Memory B cell (primary cell): ENCODE measurements at regions not wholly inside any gene's neighbourhood (a gene's known extent, or its start where the extent isn't known, plus 50 kb on each side); places are given as distances from the start of the nearest gene placed in this dataset.

Source experiments
- ATAC-seq: fragments of 150-1000 bp; cut with Tn5 transposase; 2 replicates; pipeline ENCODE4 v1.10.0; 2021; ENCODE audit warnings: low read depth, mild to moderate bottlenecking, moderate library complexity
- DNase-seq, 2 donors: peaks; one replicate each; pipeline ENCODE4 v3.0.0; 2022; ENCODE audit warnings: low spot score in 2 of 2
- H3K27ac Mint-ChIP-seq: one replicate; pipeline ENCODE4 v1.8.0; 2022; ENCODE audit warnings: mild to moderate bottlenecking, moderate library complexity, mixed read lengths
- H3K27me3 Mint-ChIP-seq: one replicate; pipeline ENCODE4 v1.8.0; 2022; ENCODE audit warnings: mixed read lengths
- H3K36me3 Mint-ChIP-seq: one replicate; pipeline ENCODE4 v1.8.0; 2022; ENCODE audit warnings: mild to moderate bottlenecking, mixed read lengths
- H3K4me1 Mint-ChIP-seq: one replicate; pipeline ENCODE4 v1.8.0; 2022; ENCODE audit warnings: mixed read lengths
- H3K4me3 Mint-ChIP-seq: one replicate; pipeline ENCODE4 v1.8.0; 2022; ENCODE audit warnings: mild to moderate bottlenecking, moderate library complexity, mixed read lengths
- H3K9me3 Mint-ChIP-seq: one replicate; pipeline ENCODE4 v1.8.0; 2022; ENCODE audit warnings: mixed read lengths

DNA sequence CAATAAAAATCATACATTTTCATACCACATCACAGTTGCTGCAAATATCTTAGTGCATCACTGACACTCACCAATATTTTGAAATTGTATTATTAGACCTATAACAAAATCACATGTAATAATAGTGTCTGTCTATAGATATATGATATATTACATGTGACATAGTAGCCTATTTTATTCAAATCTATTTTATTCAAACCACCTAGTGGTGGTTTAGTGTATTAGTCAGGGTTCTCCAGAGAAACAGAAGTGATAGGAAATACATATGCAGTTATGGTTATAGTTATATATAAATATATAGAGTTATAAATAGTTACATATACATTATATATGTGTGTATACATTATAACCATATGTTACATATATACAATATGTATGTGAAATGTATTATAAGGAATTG lies 366.5 kb upstream of the ARID1B start:
- Mint-ChIP-seq H3K9me3 (peaks cover 2% of the 10 kb centered on the region), H3K4me1 (no peaks in the 10 kb centered on the region), H3K4me3 (no peak overlapping the region), H3K27me3 (peaks cover 3% of the 10 kb centered on the region), H3K36me3 (no peaks in the 10 kb centered on the region), H3K27ac (no peak overlapping the region)
- ATAC-seq: no peak
- DNase-seq: no peak

DNA sequence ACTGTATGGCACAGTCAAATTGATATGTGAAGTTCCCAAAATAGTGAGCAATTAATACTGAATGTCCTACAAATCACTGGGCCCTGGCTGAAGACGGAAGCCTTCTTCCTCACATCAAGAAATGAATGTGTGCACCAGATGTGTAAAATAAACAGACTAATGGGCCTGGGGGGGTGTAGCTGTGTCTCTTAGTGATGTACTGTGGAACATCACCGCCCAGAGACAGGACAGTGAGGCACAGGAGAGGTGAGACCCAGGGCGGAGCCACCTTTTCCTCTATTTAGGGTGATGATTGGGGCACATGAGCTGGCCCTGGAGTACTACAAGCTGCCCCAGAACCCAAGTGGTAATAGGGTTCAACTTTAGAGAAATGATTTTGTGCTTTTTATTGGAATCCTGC lies 368.5 kb upstream of the ARID1B start:
- no peak overlapping the region for H3K27ac Mint-ChIP-seq
- DNase-seq: no peak
- H3K9me3 Mint-ChIP-seq: peaks cover 3% of the 10 kb centered on the region
- peaks cover 3% of the 10 kb centered on the region for H3K27me3 Mint-ChIP-seq
- no peak for ATAC-seq
- no peak overlapping the region for H3K4me3 Mint-ChIP-seq
- H3K4me1 Mint-ChIP-seq: no peaks in the 10 kb centered on the region
- no peaks in the 10 kb centered on the region for H3K36me3 Mint-ChIP-seq

DNA sequence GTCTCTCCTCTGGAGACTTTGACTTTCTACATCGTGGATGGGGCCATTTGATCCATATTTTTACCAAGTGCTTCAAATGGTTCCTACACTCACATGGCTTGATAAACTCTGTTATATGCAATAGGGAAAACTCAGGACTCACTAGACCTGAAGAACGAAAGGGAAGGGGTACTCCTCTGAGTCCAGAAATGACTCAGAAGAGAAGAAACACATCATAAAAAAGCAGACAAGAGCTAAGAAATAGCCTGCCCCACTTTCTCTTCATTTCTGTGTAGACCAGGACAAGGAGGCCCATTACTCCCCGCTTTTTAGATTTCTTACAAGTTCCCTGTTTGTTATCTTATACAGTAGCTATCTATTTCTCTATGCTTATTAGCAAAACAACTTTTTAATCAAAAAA lies 369.8 kb upstream of the ARID1B start:
- ATAC-seq (no peak), DNase-seq (no peak)
- Mint-ChIP-seq H3K27me3 (peaks cover 4% of the 10 kb centered on the region), H3K27ac (no peak overlapping the region), H3K9me3 (peaks cover 7% of the 10 kb centered on the region), H3K36me3 (peaks cover 3% of the 10 kb centered on the region), H3K4me3 (no peak overlapping the region), H3K4me1 (no peaks in the 10 kb centered on the region)

DNA sequence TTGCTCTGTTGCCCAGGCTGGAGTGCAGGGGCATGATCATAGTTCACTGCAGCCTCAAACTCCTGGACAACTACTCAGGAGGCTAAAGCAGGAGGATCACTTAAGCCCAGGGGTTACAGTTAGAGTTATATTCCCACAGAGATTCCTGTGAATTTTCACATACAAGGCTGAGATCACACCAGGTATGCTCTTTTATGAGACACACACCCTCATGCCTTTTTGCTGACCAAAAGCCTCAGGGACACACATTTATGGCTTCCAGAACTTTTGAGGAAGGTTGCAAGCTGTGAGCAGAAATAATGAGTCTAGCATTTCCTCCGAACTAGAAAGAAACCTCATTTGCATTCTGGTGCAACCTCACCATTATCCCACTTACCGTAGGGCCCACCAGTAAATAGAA lies 370.5 kb upstream of the ARID1B start:
- Mint-ChIP-seq H3K27ac (no peak overlapping the region), H3K9me3 (peaks cover 5% of the 10 kb centered on the region), H3K27me3 (peaks cover 4% of the 10 kb centered on the region), H3K4me3 (no peak overlapping the region), H3K4me1 (no peaks in the 10 kb centered on the region), H3K36me3 (peaks cover 3% of the 10 kb centered on the region)
- DNase-seq: no peak
- no peak for ATAC-seq

DNA sequence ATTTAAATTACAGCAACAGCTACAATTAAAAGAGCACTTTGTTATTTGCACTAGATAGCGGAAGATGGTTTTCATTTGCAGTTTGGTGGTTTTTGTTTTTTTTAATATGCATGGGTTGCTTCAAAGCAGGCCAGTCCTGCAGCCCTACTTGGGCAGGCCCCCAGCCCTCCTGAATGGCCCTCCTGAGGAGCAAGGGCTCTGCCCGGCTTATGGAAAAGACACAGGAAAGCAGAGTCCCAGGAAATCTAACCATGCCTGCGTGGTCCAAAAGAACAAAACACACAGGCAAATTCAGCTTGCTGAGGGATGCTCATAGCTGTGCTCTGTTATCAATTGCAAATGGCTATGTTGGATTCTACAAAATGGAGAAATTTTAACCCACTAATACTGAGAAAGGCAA lies 371.1 kb upstream of the ARID1B start:
- Mint-ChIP-seq H3K27me3 (peaks cover 4% of the 10 kb centered on the region), H3K36me3 (peaks cover 3% of the 10 kb centered on the region), H3K9me3 (peaks cover 7% of the 10 kb centered on the region), H3K4me3 (no peak overlapping the region), H3K4me1 (no peaks in the 10 kb centered on the region), H3K27ac (no peak overlapping the region)
- no peak for DNase-seq
- ATAC-seq: no peak

DNA sequence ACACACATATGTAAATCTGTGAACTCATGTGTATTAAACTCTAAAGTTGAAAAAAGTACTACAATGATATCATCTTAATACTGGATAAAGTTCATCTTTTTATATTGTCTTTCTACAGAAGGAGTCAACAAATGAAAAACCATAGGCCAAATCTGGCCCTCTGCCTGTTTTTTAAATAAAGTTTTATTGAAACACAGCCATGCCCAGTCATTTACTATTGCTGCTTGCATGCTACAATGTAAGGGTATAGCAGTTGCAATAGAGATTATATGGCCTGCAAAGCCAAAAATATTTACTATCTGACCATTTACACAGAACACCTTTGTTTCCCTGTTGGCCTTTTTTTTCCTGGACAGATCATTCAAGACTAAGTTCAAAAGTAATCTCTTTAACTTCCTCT lies 374.6 kb upstream of the ARID1B start:
- no peak overlapping the region for H3K4me3 Mint-ChIP-seq

DNA sequence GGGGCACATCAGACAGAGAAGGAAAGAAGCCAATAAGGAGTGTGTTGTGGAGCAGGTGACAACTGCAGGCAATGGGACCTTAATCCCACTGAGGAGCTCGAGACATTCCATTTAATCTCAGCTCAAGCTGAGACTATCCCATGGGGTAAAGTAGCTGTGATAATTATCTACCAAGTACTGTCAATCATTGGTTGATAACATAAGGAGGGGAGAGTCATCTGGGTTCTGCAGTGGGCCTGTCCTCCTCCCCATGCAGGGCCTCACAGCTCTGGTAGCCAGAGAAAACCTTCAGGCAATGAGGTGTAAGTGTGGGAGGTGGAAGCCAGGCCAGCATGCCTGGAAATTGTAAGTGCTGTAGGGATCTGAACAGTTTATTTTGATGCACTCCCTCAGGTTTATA lies 375.0 kb upstream of the ARID1B start:
- ATAC-seq: no peak
- peaks cover 4% of the 10 kb centered on the region for H3K4me1 Mint-ChIP-seq
- no peak overlapping the region for H3K4me3 Mint-ChIP-seq
- H3K9me3 Mint-ChIP-seq: peaks cover 7% of the 10 kb centered on the region
- H3K27me3 Mint-ChIP-seq: peaks cover 4% of the 10 kb centered on the region
- DNase-seq: no peak
- no peak overlapping the region for H3K27ac Mint-ChIP-seq
- H3K36me3 Mint-ChIP-seq: peaks cover 3% of the 10 kb centered on the region

More for the DNA sequence above, 374.6 kb upstream of the ARID1B start:
- DNase-seq: no peak
- Mint-ChIP-seq H3K36me3 (peaks cover 3% of the 10 kb centered on the region), H3K27ac (no peak overlapping the region), H3K4me1 (peaks cover 4% of the 10 kb centered on the region), H3K27me3 (peaks cover 5% of the 10 kb centered on the region), H3K9me3 (peaks cover 7% of the 10 kb centered on the region)
- no peak for ATAC-seq

DNA sequence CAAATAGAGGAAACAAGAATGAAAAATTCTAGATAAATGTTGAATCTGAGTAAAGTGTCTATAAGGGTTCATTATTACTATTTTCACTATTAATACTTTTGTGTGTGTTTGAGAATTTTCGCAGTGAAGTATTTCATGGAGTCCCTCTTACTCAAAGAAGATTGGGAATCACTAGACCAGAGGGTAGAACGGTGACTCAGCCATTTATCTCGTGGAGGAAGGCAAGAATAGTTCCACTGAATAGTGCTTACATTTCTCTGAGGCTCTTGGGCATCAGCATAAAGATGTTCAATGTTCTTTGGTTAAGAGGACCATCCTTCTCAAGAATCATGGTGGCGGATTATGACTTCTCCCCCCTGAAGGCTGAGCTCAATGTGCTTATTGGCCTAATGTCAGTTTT lies 376.7 kb upstream of the ARID1B start:
- Mint-ChIP-seq H3K4me1 (peaks cover 10% of the 10 kb centered on the region), H3K27ac (no peak overlapping the region), H3K4me3 (no peak overlapping the region), H3K27me3 (peaks cover 4% of the 10 kb centered on the region), H3K9me3 (peaks cover 7% of the 10 kb centered on the region), H3K36me3 (peaks cover 3% of the 10 kb centered on the region)
- ATAC-seq (no peak), DNase-seq (no peak)

DNA sequence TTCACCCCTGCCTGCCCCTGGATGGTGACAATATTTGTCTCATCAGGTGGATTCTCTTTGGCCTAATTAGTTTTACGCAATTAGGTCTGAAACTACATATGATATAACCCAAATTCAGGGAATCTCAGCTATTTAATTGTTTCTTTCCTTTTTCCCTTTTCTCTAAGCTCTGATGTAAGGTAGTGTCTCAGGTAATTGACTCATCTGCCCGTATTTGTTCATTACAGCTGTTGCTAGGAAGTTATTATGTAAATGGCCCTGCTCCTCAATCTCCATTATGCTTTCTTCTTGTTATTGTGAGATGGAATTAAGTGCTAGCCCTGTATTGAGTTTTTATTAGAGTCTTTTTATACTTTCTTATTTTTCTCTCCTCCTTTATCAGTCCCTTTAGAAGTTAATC lies 378.2 kb upstream of the ARID1B start:
- Mint-ChIP-seq H3K9me3 (peaks cover 7% of the 10 kb centered on the region), H3K4me1 (peaks cover 15% of the 10 kb centered on the region), H3K4me3 (no peak overlapping the region), H3K27ac (peak overlapping the region; percentile 45), H3K27me3 (peaks cover 4% of the 10 kb centered on the region), H3K36me3 (peaks cover 3% of the 10 kb centered on the region)
- no peak for ATAC-seq
- DNase-seq: no peak

DNA sequence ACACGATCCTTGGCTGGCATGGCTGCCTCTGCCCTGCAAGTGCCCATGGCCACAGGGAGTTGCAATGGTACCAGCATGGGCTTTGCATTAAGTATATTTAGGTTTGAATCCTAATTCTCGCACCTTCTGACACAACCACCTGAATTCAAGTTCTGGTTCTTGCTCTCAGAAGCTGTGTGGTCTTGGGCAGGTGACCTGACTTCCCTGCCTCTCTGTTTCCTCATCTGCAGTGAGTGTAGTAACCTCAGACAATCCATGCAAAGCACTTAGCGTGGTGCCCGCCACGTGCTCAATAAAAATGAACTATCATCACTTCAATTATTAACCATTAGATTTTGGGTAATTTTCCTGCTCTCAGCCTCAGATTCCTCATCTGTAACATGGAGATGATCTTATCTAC lies 378.8 kb upstream of the ARID1B start:
- DNase-seq (no peak), ATAC-seq (no peak)
- H3K27me3 Mint-ChIP-seq: peaks cover 3% of the 10 kb centered on the region
- peaks cover 3% of the 10 kb centered on the region for H3K9me3 Mint-ChIP-seq
- H3K4me1 Mint-ChIP-seq: peaks cover 21% of the 10 kb centered on the region
- H3K36me3 Mint-ChIP-seq: peaks cover 3% of the 10 kb centered on the region
- peak overlapping the region; percentile 45 for H3K27ac Mint-ChIP-seq
- no peak overlapping the region for H3K4me3 Mint-ChIP-seq

DNA sequence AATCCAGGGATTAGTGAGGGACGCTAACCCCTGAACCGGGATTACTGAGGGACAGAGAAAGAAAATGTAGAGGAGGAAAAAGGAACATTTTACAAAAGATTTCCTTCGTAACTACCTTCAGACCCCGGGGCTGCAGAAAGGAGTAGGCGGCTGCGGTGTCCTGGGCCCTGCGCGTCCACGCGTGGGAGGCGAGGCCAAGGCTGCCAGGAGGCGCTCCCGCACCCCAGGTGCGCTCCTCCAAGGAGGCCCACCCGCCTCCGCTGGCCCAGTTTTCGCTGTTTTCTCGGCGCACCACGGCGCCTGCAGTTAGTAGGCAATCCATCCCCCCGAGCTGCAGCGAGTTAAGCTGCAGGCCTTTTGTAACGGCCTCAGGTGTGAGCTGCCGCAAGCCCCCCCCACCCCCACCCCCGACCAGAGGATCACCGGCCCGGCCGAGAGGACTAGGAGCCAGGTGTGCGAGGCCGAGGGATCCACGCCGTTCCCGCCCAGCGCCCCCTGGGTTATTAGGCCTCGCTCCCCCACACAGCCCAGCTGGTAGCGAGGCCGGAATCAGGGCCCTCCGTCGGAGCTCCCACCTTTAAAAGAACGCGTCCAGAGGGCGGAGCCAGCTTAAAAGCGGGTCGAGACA lies 380.3 kb upstream of the ARID1B start:
- peaks cover 2% of the 10 kb centered on the region for H3K9me3 Mint-ChIP-seq
- peak overlapping the region; percentile 93 for H3K27ac Mint-ChIP-seq
- peaks cover 5% of the 10 kb centered on the region for H3K27me3 Mint-ChIP-seq
- ATAC-seq (peak; percentile 34), DNase-seq (no peak)
- H3K4me1 Mint-ChIP-seq: peaks cover 31% of the 10 kb centered on the region
- H3K36me3 Mint-ChIP-seq: no peaks in the 10 kb centered on the region
- peak overlapping the region; percentile 74 for H3K4me3 Mint-ChIP-seq

DNA sequence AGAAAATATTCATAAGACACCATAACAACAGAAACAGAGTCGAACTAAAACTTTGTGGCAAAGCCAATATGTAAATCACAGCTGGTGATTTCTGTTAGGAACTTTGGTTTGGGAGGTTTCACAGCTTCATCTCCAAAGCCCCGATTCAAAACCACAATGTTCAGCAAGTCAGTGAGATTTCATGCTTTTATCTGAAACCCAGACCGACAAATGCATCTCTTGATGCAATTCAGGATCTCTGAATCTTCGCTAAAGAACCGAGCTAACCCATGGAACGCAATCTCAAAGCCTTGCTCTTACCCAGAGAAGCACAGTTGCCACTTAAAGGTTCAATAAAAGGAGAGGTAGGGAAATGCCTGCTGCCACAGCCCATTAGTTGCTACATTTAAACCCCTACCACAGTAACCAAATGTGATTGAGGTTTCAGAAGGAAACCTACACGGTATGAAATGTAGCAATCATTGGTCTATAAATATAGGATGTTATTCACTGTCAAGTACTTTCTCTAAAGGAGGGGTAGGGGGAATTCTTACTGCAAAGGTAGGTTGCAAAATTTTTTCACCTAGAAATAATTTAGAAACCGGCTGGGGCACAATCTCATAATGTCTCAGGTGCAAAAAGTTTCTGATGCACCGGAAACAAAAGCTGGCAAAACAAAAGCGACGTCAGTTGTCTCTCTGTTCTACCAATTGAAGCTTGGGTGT lies 381.0 kb upstream of the ARID1B start:
- Mint-ChIP-seq H3K4me1 (peaks cover 32% of the 10 kb centered on the region), H3K9me3 (no peaks in the 10 kb centered on the region), H3K27me3 (peaks cover 5% of the 10 kb centered on the region), H3K4me3 (peak overlapping the region; percentile 74), H3K27ac (peak overlapping the region; percentile 93), H3K36me3 (no peaks in the 10 kb centered on the region)
- DNase-seq (no peak), ATAC-seq (peak; percentile 66)

DNA sequence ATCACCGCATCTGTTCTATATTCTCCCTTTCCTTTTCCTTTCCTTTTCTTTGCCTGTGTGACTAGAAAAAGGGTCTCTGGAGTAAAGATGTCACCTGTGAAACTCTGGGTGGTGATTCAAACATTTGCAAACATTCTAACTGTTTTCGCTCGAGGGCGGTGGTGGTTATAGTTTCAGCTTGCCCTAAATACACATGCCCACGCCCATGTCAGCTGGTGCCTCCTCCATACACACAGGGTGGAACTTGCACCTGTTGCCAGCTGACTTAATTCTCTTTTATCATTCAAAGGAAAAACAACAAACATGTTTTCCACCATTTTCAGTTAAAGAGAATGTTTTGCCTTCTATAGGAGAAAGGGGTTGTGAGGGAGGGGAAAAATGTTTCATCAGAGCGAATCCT lies 381.9 kb upstream of the ARID1B start:
- H3K27me3 Mint-ChIP-seq: peaks cover 5% of the 10 kb centered on the region
- no peaks in the 10 kb centered on the region for H3K36me3 Mint-ChIP-seq
- H3K4me3 Mint-ChIP-seq: peak overlapping the region; percentile 74
- H3K9me3 Mint-ChIP-seq: no peaks in the 10 kb centered on the region
- peaks cover 32% of the 10 kb centered on the region for H3K4me1 Mint-ChIP-seq
- ATAC-seq (peak; percentile 65), DNase-seq (no peak)
- H3K27ac Mint-ChIP-seq: peak overlapping the region; percentile 93

DNA sequence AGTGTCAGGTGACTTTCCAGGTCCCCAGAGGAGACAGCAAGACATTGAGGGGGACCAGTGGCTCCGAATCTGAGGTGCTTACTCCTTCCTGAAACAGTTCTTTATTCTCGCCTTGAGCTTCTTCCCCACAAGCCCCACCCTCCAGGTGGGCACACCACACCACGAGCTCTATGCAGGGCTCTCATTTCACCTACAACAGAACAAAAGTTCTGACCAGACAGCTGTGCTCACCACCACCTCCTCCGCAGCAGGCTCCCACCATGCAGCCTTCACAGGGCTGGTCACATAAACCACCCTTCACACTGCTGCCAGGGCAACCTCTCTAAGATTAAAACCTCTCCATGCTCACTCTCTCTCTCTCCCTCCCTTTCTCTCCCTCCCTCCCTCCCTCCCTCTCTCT lies 384.5 kb upstream of the ARID1B start:
- no peak for DNase-seq
- Mint-ChIP-seq H3K4me1 (peaks cover 28% of the 10 kb centered on the region), H3K27ac (peak overlapping the region; percentile 56), H3K27me3 (peaks cover 3% of the 10 kb centered on the region), H3K36me3 (no peaks in the 10 kb centered on the region), H3K4me3 (peak overlapping the region; percentile 72), H3K9me3 (no peaks in the 10 kb centered on the region)
- peak; percentile 13 for ATAC-seq

DNA sequence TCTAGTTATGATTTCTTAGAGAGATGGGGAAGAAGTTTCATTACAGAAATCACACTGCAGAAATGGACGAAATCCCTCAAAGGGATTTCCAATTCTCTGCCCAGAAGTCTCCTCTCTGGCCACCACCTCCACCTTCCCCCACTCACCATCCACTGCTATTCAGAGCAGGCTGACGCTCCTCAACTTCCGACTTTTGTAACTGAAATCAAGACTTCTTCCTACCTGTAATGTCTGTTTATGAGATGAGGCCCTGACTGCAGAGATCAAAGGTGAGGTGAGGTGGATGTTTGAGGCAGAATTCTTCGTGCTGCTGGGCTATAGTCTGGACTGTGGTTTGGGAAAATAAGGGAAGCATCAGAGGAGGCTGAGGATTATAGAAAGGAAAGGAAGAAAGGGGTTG lies 385.2 kb upstream of the ARID1B start:
- DNase-seq (no peak), ATAC-seq (no peak)
- H3K36me3 Mint-ChIP-seq: peaks cover 2% of the 10 kb centered on the region
- no peak overlapping the region for H3K27ac Mint-ChIP-seq
- H3K27me3 Mint-ChIP-seq: peaks cover 5% of the 10 kb centered on the region
- no peaks in the 10 kb centered on the region for H3K9me3 Mint-ChIP-seq
- H3K4me3 Mint-ChIP-seq: peak overlapping the region; percentile 72
- peaks cover 28% of the 10 kb centered on the region for H3K4me1 Mint-ChIP-seq
